Chondrocyte (in vitro differentiated cells): ENCODE measurements at regions not wholly inside any gene's neighbourhood (a gene's known extent, or its start where the extent isn't known, plus 50 kb on each side); places are given as distances from the start of the nearest gene placed in this dataset.

Source experiments
- DNase-seq: peaks from one replicate; pipeline ENCODE4 v3.0.0; 2021; ENCODE audit warnings: mixed read lengths, low spot score
- H3K27ac Mint-ChIP-seq: one replicate; pipeline ENCODE4 v1.8.0; 2021; ENCODE audit warnings: mild to moderate bottlenecking, moderate library complexity, mixed read lengths; ENCODE audit not compliant: unreplicated experiment
- H3K27me3 Mint-ChIP-seq: 2 replicates; pipeline ENCODE4 v1.8.0; 2021; ENCODE audit warnings: low read depth, mixed read lengths
- H3K36me3 Mint-ChIP-seq: 2 replicates; pipeline ENCODE4 v1.8.0; 2021; ENCODE audit warnings: low read depth, mixed read lengths
- H3K4me1 Mint-ChIP-seq: 2 replicates; pipeline ENCODE4 v1.8.0; 2021; ENCODE audit warnings: low read depth, mild to moderate bottlenecking, mixed read lengths
- H3K4me3 Mint-ChIP-seq: one replicate; pipeline ENCODE4 v1.8.0; 2021; ENCODE audit warnings: mild to moderate bottlenecking, moderate library complexity, mixed read lengths; ENCODE audit not compliant: unreplicated experiment
- H3K9me3 Mint-ChIP-seq: 2 replicates; pipeline ENCODE4 v1.8.0; 2021; ENCODE audit warnings: low read depth, mixed read lengths
- CTCF ChIP-seq: fragments of 200-600 bp; sonication (generic); IDR thresholded peaks from 2 replicates; pipeline ENCODE4 v1.5.0; 2021; ENCODE audit warnings: antibody characterized with exemption, mild to moderate bottlenecking, moderate library complexity

DNA sequence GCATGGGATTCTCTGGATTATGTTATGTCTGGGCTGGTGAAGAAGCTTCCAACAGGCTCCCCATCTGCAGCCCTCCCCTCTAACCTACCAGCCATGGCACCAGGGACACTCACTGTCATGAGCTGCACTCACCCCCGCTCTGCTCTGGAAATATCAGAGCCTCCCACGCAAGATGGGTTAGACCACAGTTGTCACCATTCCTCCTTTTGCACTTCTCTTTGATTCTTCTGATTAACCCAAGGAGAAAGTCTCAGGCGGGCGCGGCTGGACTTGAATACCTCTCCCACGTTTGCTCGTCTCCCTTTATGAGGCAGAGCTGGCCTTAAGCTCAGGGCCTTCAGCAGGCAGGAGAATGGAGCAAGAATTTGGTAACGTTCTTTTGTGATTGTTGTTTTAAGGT, 128.1 kb downstream of the CEBPB start:
- no peak for TF ChIP-seq CTCF
- Mint-ChIP-seq H3K9me3 (peaks cover 7% of the 10 kb centered on the region), H3K36me3 (no peaks in the 10 kb centered on the region), H3K27ac (no peak overlapping the region), H3K27me3 (no peaks in the 10 kb centered on the region), H3K4me3 (no peak overlapping the region), H3K4me1 (peaks cover 53% of the 10 kb centered on the region)
- DNase-seq = no peak

DNA sequence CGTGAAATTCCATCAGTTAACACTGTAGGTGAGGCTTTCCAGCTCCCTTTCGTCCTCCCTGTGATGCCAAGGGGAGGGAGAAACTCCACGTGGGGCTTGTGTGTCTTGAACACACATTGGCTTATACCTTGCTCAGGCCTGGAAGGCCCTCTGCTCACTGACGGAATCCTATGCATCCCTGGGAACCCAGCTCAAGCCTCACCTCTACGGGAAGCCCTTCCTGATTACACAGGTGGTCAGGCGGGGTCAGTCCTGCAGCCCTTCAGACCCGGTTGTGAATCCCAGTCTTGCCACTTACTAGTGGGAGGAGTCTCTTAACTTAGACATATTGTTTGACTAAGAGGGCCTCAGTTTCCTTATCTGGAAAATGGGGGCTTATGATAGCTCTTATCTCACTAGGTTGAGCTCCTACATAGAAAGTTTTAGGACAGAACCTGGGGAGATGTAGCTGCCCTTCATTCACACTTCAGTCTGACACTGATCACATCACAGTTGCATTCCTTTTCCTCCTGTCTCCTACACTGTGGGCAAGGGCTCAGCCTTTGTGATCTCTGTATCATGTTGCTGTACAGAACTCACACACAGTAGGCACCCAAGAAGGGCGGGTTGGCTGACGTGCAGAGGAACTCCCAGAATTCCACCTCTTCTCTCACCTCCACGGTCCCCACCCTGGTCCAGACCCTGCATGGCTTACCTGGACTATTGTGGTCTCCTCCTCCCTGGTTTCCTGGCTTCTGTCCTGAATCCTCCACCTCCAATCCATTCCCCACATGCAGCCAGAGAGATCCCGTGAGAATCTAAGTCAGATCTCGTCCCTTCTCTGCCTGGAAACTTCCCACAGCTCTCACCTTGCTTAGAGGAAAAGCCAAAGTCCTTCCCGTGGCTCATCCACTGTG, 129.6 kb downstream of the CEBPB start:
- H3K4me3 Mint-ChIP-seq = peak overlapping the region; percentile 35
- no peak for DNase-seq
- H3K4me1 Mint-ChIP-seq = peaks cover 41% of the 10 kb centered on the region
- no peak for TF ChIP-seq CTCF
- H3K9me3 Mint-ChIP-seq = no peaks in the 10 kb centered on the region
- H3K36me3 Mint-ChIP-seq = no peaks in the 10 kb centered on the region
- peak overlapping the region; percentile 80 for H3K27ac Mint-ChIP-seq
- no peaks in the 10 kb centered on the region for H3K27me3 Mint-ChIP-seq

- H3K27ac Mint-ChIP-seq = peak overlapping the region; percentile 84
- peaks cover 32% of the 10 kb centered on the region for H3K4me1 Mint-ChIP-seq
- peak; percentile 11 for TF ChIP-seq CTCF
- H3K27me3 Mint-ChIP-seq = no peaks in the 10 kb centered on the region
- DNase-seq = no peak
- peak overlapping the region; percentile 35 for H3K4me3 Mint-ChIP-seq
- H3K36me3 Mint-ChIP-seq = no peaks in the 10 kb centered on the region
- no peaks in the 10 kb centered on the region for H3K9me3 Mint-ChIP-seq
These were observed 130.5 kb downstream of the CEBPB start for GRCh38 chr20:50320901-50321796.

DNA sequence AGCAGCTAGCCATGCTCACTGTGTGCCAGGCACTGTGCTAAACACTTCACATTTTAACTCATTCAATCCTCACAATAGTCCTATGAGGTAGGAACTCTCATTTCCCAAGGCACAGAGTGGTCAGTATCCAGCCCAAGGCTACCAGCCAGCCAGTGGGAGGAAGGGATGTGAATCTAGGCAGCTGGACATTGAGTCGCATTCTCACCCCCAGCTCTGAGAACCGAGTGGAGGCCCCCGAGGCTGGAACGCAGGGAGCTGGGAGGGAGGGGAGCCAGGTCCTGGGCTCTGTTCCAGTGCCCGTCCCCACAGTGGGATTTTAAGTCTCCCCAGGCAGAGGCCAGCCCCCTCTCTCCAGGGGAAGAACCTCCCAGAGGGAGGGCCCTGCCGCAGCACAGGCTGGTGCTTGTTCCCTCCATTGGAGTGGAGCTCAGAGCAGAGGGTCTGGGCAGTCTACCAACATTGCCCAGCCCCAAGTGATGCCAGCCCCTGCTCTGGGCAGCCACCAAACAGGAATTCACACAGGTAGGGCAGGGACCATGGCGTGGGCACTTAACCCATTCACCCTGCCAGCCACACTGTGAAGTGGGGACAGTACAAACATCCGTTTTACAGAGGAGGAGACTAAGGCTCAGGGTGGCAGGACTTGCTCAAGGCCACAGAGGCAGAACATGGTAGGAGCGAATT, 131.3 kb downstream of the CEBPB start:
- TF ChIP-seq CTCF = no peak
- Mint-ChIP-seq H3K9me3 (no peaks in the 10 kb centered on the region), H3K4me1 (peaks cover 30% of the 10 kb centered on the region), H3K4me3 (no peak overlapping the region), H3K36me3 (no peaks in the 10 kb centered on the region), H3K27ac (peak overlapping the region; percentile 84), H3K27me3 (no peaks in the 10 kb centered on the region)
- DNase-seq = no peak

GRCh38 chr20:50322703-50323131, 132.1 kb downstream of the CEBPB start:
- H3K27me3 Mint-ChIP-seq = no peaks in the 10 kb centered on the region
- no peak overlapping the region for H3K27ac Mint-ChIP-seq
- no peak overlapping the region for H3K4me3 Mint-ChIP-seq
- no peaks in the 10 kb centered on the region for H3K36me3 Mint-ChIP-seq
- DNase-seq = no peak
- no peaks in the 10 kb centered on the region for H3K9me3 Mint-ChIP-seq
- no peak for TF ChIP-seq CTCF
- peaks cover 30% of the 10 kb centered on the region for H3K4me1 Mint-ChIP-seq
